ENCODE measurements at regions not wholly inside any gene's neighbourhood (a gene's known extent, or its start where the extent isn't known, plus 50 kb on each side); places are given as distances from the start of the nearest gene placed in this dataset.

GRCh38 chr22:34102633-34103032 lies 182.4 kb upstream of the LARGE1 start:
- in situ Hi-C loops (cut with HindIII; ENCODE audit: extremely low pct_ligation_motif_present, low pct_unique_long_range_greater_than_20kb) (no loop called here), intact Hi-C loops (cut with micrococcal nuclease; ENCODE audit: unreplicated experiment) (no loop called here)
- no peak for DNase-seq (ENCODE audit: low spot score)
- Histone ChIP-seq H3K4me3 (replicated peaks in 1 of 3; ENCODE audit: insufficient read depth in 1 of 3, low read depth in 2 of 3, low read length in 3 of 3) (no peak overlapping the region), H3K9ac (ENCODE audit: insufficient read depth, low read depth, low read length) (no peak overlapping the region), H3K27ac (ENCODE audit: extremely low read length, insufficient read depth, low read length) (no peak overlapping the region), H3K4me1 (ENCODE audit: insufficient read depth, low read length) (no peaks in the 10 kb centered on the region), H2AFZ (ENCODE audit: low read length) (no peak overlapping the region), H3K27me3 (ENCODE audit: control insufficient read depth in 1 of 2, insufficient read depth in 2 of 2, low read length in 2 of 2) (peaks cover 0 to 4% of the 10 kb centered on the region in 2 experiments; a peak in 2 of 5 replicates), H3K79me2 (ENCODE audit: insufficient read depth, low read length) (no peaks in the 10 kb centered on the region), H3K9me3 (ENCODE audit: low read length) (no peaks in the 10 kb centered on the region), H4K20me1 (ENCODE audit: insufficient read depth, low read length) (no peaks in the 10 kb centered on the region), H3K36me3 (replicated peaks in 1 of 2; ENCODE audit: control insufficient read depth in 1 of 2, insufficient read depth in 2 of 2, low read length in 2 of 2) (no peaks in the 10 kb centered on the region), H3K4me2 (ENCODE audit: low read depth, low read length) (no peak overlapping the region)
- no peak for ATAC-seq
- no TSS peak for BruUV-seq (replicated peaks)
- TF ChIP-seq TFE3 (CRISPR knock-in tag; IDR thresholded peaks at IDR 0.05): no peak
- no peak for TF ChIP-seq PLSCR1 (CRISPR knock-in tag; IDR thresholded peaks at IDR 0.05; ENCODE audit: borderline replicate concordance)
- peak; percentile 83 for TF ChIP-seq MIER2 (CRISPR knock-in tag; IDR thresholded peaks at IDR 0.05)
- no peak for TF ChIP-seq ZNF670 (CRISPR knock-in tag; IDR thresholded peaks at IDR 0.05; ENCODE audit: borderline replicate concordance)
- TF ChIP-seq REST (IDR thresholded peaks at IDR 0.05; ENCODE audit: borderline replicate concordance in 1 of 2, low read depth in 1 of 2, low read length in 2 of 2): peak; percentile 53 to 88
- no peak for FAIRE-seq
- POLR2A ChIA-PET: no interaction called here
- CTCF ChIA-PET (ENCODE audit: low intra/inter-chr PET ratio, low total read pairs): no interaction called here
- 40% methylated on average over 2 of the region's 5 CpGs for WGBS (ENCODE audit: low lambda C conversion rate)

Measured in HepG2 (cell line).